ENCODE measurements at regions not wholly inside any gene's neighbourhood (a gene's known extent, or its start where the extent isn't known, plus 50 kb on each side); places are given as distances from the start of the nearest gene placed in this dataset.
"Not testable (repeated sequence)": the region's sequence is repeated elsewhere in the genome, so short reads cannot be mapped to it uniquely, and the experiment has no call there.

GRCh38 chr7:109646124-109646523 lies 1076.5 kb downstream of the DNAJB9 start:
- H3K27me3 Mint-ChIP-seq (ENCODE audit: low read depth) = no peaks in the 10 kb centered on the region
- no peak for TF ChIP-seq CTCF (IDR thresholded peaks at IDR 0.05)
- no peaks in the 10 kb centered on the region for H3K9me3 Mint-ChIP-seq (ENCODE audit: low read depth)
- no peak overlapping the region for H3K27ac Mint-ChIP-seq (ENCODE audit: unreplicated experiment)
- no peaks in the 10 kb centered on the region for H3K4me1 Mint-ChIP-seq (ENCODE audit: low read depth)
- DNase-seq (ENCODE audit: low spot score) = no peak
- no peak overlapping the region for H3K4me3 Mint-ChIP-seq (ENCODE audit: unreplicated experiment)
- H3K36me3 Mint-ChIP-seq (ENCODE audit: low read depth) = no peaks in the 10 kb centered on the region

GRCh38 chr7:109646594-109646993 lies 1076.9 kb downstream of the DNAJB9 start:
- H3K27ac Mint-ChIP-seq (ENCODE audit: unreplicated experiment); H3K4me3 Mint-ChIP-seq (ENCODE audit: unreplicated experiment); H3K27me3 Mint-ChIP-seq (ENCODE audit: low read depth); DNase-seq (ENCODE audit: low spot score); H3K4me1 Mint-ChIP-seq (ENCODE audit: low read depth); H3K9me3 Mint-ChIP-seq (ENCODE audit: low read depth); H3K36me3 Mint-ChIP-seq (ENCODE audit: low read depth): not testable (repeated sequence)

GRCh38 chr7:109647263-109647662 lies 1077.6 kb downstream of the DNAJB9 start:
- H3K4me3 Mint-ChIP-seq (ENCODE audit: unreplicated experiment); H3K36me3 Mint-ChIP-seq (ENCODE audit: low read depth); DNase-seq (ENCODE audit: low spot score); H3K27ac Mint-ChIP-seq (ENCODE audit: unreplicated experiment); H3K4me1 Mint-ChIP-seq (ENCODE audit: low read depth); H3K27me3 Mint-ChIP-seq (ENCODE audit: low read depth); H3K9me3 Mint-ChIP-seq (ENCODE audit: low read depth): not testable (repeated sequence)

- Mint-ChIP-seq H3K4me1 (ENCODE audit: low read depth) (no peaks in the 10 kb centered on the region), H3K36me3 (ENCODE audit: low read depth) (no peaks in the 10 kb centered on the region), H3K4me3 (ENCODE audit: unreplicated experiment) (no peak overlapping the region), H3K9me3 (ENCODE audit: low read depth) (no peaks in the 10 kb centered on the region), H3K27me3 (ENCODE audit: low read depth) (peaks cover 2% of the 10 kb centered on the region), H3K27ac (ENCODE audit: unreplicated experiment) (no peak overlapping the region)
- no peak for TF ChIP-seq CTCF (IDR thresholded peaks at IDR 0.05)
- DNase-seq (ENCODE audit: low spot score) = no peak
Measured at GRCh38 chr7:109659261-109659660, 1089.6 kb downstream of the DNAJB9 start.

- DNase-seq (ENCODE audit: low spot score) = no peak
- Mint-ChIP-seq H3K4me1 (ENCODE audit: low read depth) (no peaks in the 10 kb centered on the region), H3K27me3 (ENCODE audit: low read depth) (peaks cover 2% of the 10 kb centered on the region), H3K9me3 (ENCODE audit: low read depth) (no peaks in the 10 kb centered on the region), H3K27ac (ENCODE audit: unreplicated experiment) (no peak overlapping the region), H3K36me3 (ENCODE audit: low read depth) (no peaks in the 10 kb centered on the region), H3K4me3 (ENCODE audit: unreplicated experiment) (no peak overlapping the region)
- no peak for TF ChIP-seq CTCF (IDR thresholded peaks at IDR 0.05)
Measured at GRCh38 chr7:109660401-109660800, 1090.7 kb downstream of the DNAJB9 start.

- TF ChIP-seq CTCF (IDR thresholded peaks at IDR 0.05) = no peak
- no peaks in the 10 kb centered on the region for H3K9me3 Mint-ChIP-seq (ENCODE audit: low read depth)
- no peaks in the 10 kb centered on the region for H3K36me3 Mint-ChIP-seq (ENCODE audit: low read depth)
- H3K4me1 Mint-ChIP-seq (ENCODE audit: low read depth) = no peaks in the 10 kb centered on the region
- no peak for DNase-seq (ENCODE audit: low spot score)
- peaks cover 2% of the 10 kb centered on the region for H3K27me3 Mint-ChIP-seq (ENCODE audit: low read depth)
- no peak overlapping the region for H3K27ac Mint-ChIP-seq (ENCODE audit: unreplicated experiment)
- no peak overlapping the region for H3K4me3 Mint-ChIP-seq (ENCODE audit: unreplicated experiment)
Measured at GRCh38 chr7:109663806-109664205, 1094.1 kb downstream of the DNAJB9 start.

- H3K4me1 Mint-ChIP-seq (ENCODE audit: low read depth); DNase-seq (ENCODE audit: low spot score); H3K27ac Mint-ChIP-seq (ENCODE audit: unreplicated experiment); H3K9me3 Mint-ChIP-seq (ENCODE audit: low read depth); H3K4me3 Mint-ChIP-seq (ENCODE audit: unreplicated experiment); H3K27me3 Mint-ChIP-seq (ENCODE audit: low read depth); H3K36me3 Mint-ChIP-seq (ENCODE audit: low read depth): not testable (repeated sequence)
Measured at GRCh38 chr7:109687269-109687668, 1117.6 kb downstream of the DNAJB9 start.

GRCh38 chr7:109692613-109693012 lies 1122.9 kb downstream of the DNAJB9 start:
- H3K4me3 Mint-ChIP-seq (ENCODE audit: unreplicated experiment); H3K36me3 Mint-ChIP-seq (ENCODE audit: low read depth); DNase-seq (ENCODE audit: low spot score); H3K27ac Mint-ChIP-seq (ENCODE audit: unreplicated experiment); H3K27me3 Mint-ChIP-seq (ENCODE audit: low read depth); H3K4me1 Mint-ChIP-seq (ENCODE audit: low read depth): not testable (repeated sequence)
- peaks cover 27% of the 10 kb centered on the region for H3K9me3 Mint-ChIP-seq (ENCODE audit: low read depth)

Measured in chondrocyte (in vitro differentiated cells).